Brain microvascular endothelial cell (primary cell): ENCODE measurements at regions not wholly inside any gene's neighbourhood (a gene's known extent, or its start where the extent isn't known, plus 50 kb on each side); places are given as distances from the start of the nearest gene placed in this dataset.

ENCODE experiments used
- DNase-seq: peaks from one replicate; pipeline ENCODE4 v3.0.0-alpha.2; 2020
- H3K27ac ChIP-seq: fragments of 250-450 bp; sonication (Bioruptor Pico); 2 replicates; pipeline ENCODE4 v1.5.1; 2020; ENCODE audit warnings: mild to moderate bottlenecking, moderate library complexity
- H3K27me3 ChIP-seq: fragments of 250-450 bp; sonication (Bioruptor Pico); replicated peaks from 2 replicates; pipeline ENCODE4 v1.5.1; 2020; ENCODE audit warnings: mild to moderate bottlenecking
- H3K36me3 ChIP-seq: fragments of 250-450 bp; sonication (Bioruptor Pico); replicated peaks from 2 replicates; pipeline ENCODE4 v1.5.1; 2020; ENCODE audit warnings: mild to moderate bottlenecking
- H3K4me3 ChIP-seq: 2 replicates; pipeline ENCODE4 v1.5.1; 2011; ENCODE audit warnings: low read depth, mild to moderate bottlenecking, control low read depth, low read length, moderate library complexity
- in situ Hi-C: cut with HindIII; loops from 2 replicates; pipeline ENCODE4 v1.10.0; 2017; ENCODE audit warnings: low sequenced_read_pairs, low pct_ligation_motif_present
- TF ChIP-seq, protein P1 (sequence below): IDR thresholded peaks from 2 replicates; pipeline ENCODE4 v1.5.1; 2011; ENCODE audit warnings: low read depth, mild to moderate bottlenecking, moderate library complexity, low read length, control low read depth, inconsistent platforms; ENCODE audit errors: missing control alignments

DNA sequence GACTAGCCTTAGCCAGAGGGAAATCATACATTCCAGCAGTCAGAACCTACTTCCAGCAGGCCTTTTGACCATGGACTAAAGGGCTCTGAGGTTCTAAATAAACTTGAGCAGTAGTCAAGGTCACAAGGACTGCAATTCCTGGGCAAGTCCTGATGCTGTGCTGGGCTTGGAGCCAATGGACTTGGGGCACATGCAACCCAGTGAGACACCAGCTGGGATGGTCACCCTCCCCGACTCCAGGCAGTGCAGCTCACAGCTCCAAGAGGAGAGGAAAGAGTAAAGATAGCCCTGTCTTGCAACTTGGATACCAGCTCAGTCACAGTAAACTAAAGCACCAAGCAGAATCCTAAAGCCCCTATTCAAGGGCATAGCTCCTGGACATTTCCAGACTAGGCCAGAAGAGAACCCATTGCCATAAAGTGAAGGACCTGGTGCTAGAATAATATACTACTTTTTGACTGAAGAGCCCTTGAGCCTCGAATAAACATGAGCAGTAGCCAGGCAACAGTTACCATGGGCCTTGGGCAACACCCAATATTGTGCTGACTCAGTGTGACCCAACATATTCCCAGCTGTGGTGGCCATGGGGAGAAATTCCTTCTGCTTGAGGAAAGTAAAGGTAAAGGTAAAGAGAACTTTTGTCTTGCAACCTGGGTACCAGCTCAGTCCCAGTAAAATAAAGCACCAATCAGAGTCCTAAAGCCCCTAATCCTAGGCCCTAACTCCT lies 226.2 kb upstream of the CLEC14A start:
- in situ Hi-C loops = no loop called here
- no peak overlapping the region for H3K27ac ChIP-seq
- H3K27me3 ChIP-seq = no peaks in the 10 kb centered on the region
- H3K4me3 ChIP-seq = no peak overlapping the region
- no peaks in the 10 kb centered on the region for H3K36me3 ChIP-seq
- no peak for DNase-seq
- TF ChIP-seq, protein P1, sequence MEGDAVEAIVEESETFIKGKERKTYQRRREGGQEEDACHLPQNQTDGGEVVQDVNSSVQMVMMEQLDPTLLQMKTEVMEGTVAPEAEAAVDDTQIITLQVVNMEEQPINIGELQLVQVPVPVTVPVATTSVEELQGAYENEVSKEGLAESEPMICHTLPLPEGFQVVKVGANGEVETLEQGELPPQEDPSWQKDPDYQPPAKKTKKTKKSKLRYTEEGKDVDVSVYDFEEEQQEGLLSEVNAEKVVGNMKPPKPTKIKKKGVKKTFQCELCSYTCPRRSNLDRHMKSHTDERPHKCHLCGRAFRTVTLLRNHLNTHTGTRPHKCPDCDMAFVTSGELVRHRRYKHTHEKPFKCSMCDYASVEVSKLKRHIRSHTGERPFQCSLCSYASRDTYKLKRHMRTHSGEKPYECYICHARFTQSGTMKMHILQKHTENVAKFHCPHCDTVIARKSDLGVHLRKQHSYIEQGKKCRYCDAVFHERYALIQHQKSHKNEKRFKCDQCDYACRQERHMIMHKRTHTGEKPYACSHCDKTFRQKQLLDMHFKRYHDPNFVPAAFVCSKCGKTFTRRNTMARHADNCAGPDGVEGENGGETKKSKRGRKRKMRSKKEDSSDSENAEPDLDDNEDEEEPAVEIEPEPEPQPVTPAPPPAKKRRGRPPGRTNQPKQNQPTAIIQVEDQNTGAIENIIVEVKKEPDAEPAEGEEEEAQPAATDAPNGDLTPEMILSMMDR = no peak

DNA sequence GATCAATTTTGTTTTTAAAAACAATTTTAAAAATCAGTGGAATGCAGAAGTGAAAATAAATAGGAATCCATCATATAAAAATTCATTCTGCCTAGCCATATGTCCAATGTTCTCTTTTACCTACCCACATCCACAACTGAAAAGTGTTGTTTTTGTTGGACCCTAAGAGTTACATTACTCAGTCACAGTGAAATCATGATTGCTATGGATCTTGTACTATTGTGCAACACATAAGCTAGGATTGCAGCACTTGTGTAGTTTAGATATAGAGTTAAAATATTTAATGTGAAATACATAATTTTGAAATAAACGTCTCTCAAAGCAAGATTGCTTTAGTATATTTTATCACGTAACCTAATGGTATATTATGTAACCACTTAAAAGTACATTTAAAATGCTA lies 213.3 kb upstream of the CLEC14A start:
- in situ Hi-C loops = no loop called here
- no peak for DNase-seq
- no peak overlapping the region for H3K27ac ChIP-seq
- TF ChIP-seq, protein P1 = no peak
- H3K27me3 ChIP-seq = no peaks in the 10 kb centered on the region
- H3K36me3 ChIP-seq = no peaks in the 10 kb centered on the region
- H3K4me3 ChIP-seq = no peak overlapping the region

DNA sequence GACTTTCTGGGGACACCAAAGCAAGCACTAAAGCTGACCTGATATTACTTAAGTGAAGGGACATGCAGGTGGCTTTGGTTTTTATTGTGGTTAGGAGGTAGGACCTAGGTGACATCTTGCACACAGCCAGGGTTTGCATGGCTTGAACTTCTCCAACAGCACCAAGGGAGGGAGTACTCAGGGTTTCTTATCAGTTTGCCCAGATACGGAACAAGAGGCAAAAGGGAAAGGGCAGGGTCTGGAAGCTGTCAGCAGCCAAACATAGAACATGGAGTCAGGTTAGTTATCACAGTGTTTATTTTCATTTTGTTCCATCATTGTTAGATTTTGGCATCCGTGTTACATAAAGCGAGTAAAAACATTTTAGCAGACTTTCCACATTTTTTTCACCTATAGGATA lies 186.3 kb upstream of the CLEC14A start:
- in situ Hi-C loops = no loop called here
- no peak for DNase-seq
- TF ChIP-seq, protein P1 = no peak

DNA sequence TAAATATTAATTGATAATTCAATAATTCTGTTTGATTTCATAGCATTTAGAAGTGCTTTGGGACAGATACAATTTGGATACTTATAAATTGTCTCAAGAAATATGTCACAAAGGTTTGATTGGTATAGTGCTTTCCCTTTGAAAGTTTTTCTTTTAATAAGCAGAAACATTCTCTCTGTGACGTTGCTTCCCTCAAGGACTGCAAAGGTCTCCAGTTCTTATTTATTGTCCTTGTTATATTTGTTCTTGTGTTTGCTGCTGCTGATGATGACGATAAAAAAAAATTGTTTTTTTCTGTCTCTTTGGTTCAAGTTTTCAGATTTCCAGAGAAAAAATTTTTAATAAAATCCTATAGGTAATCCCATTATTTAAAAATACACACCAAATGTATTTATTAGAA lies 176.3 kb upstream of the CLEC14A start:
- Histone ChIP-seq H3K27me3 (no peaks in the 10 kb centered on the region), H3K4me3 (no peak overlapping the region), H3K36me3 (no peaks in the 10 kb centered on the region), H3K27ac (no peak overlapping the region)
- DNase-seq = no peak
- TF ChIP-seq, protein P1 = no peak
- in situ Hi-C loops = no loop called here

More for the DNA sequence above, 186.3 kb upstream of the CLEC14A start:
- no peaks in the 10 kb centered on the region for H3K27me3 ChIP-seq
- H3K36me3 ChIP-seq = no peaks in the 10 kb centered on the region
- no peak overlapping the region for H3K4me3 ChIP-seq
- no peak overlapping the region for H3K27ac ChIP-seq

DNA sequence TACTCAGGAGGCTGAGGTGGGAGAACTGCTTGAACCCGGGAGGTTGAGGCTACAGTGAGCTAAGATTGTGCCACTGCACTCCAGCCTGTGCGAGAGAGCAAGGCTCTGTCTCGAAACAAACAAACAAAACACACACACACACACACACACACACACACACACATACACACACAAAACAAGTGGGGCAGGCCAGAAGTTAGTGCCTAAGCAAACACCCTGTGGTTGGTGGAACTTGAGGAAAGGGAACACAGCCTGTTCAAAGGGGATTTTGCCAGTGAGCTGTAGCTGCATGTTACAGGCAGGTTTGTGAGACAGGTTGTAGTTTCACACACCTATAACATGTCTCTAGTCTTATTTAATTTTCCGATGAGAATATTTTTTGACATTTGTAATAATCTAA lies 175.3 kb upstream of the CLEC14A start:
- Histone ChIP-seq H3K27me3 (no peaks in the 10 kb centered on the region), H3K27ac (no peak overlapping the region)
- in situ Hi-C loops = no loop called here

DNA sequence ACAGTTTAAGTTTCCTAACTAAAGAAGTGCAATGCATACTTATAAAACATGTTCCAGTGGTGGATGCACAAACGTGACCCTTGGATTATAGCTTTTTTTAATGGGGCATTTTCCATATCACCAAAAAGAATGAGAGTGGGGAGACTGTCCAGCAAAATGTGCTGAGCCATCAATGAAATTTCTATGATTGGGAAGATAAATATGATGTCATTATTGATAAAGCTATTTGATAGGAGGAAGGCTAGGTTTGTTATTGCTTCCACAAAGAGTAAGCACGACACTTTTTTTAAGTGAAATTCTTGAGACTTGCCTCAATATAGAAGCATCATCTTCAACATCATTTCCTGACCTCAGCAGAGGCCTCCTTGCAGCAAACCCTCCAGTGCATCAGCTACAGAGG lies 174.6 kb upstream of the CLEC14A start:
- in situ Hi-C loops = no loop called here
- H3K27me3 ChIP-seq = no peaks in the 10 kb centered on the region
- TF ChIP-seq, protein P1 = no peak
- no peak overlapping the region for H3K27ac ChIP-seq
- H3K4me3 ChIP-seq = no peak overlapping the region
- DNase-seq = no peak
- H3K36me3 ChIP-seq = no peaks in the 10 kb centered on the region

More for the DNA sequence above, 175.3 kb upstream of the CLEC14A start:
- no peak for DNase-seq
- Histone ChIP-seq H3K4me3 (no peak overlapping the region), H3K36me3 (no peaks in the 10 kb centered on the region)
- TF ChIP-seq, protein P1 = no peak
